GM10266 (cell line): ENCODE measurements at regions not wholly inside any gene's neighbourhood (a gene's known extent, or its start where the extent isn't known, plus 50 kb on each side); places are given as distances from the start of the nearest gene placed in this dataset.
"Not testable (repeated sequence)": the region's sequence is repeated elsewhere in the genome, so short reads cannot be mapped to it uniquely, and the experiment has no call there.

Experiments
- DNase-seq: peaks from one replicate; pipeline ENCODE4 v3.0.0; 2012; ENCODE audit errors: extremely low spot score
- TF ChIP-seq, protein P1 (sequence below): IDR thresholded peaks from 2 replicates; pipeline ENCODE4 v1.5.1; 2012; ENCODE audit warnings: mild to moderate bottlenecking, low read depth; ENCODE audit not compliant: control insufficient read depth, insufficient read depth; ENCODE audit errors: missing control alignments

DNA sequence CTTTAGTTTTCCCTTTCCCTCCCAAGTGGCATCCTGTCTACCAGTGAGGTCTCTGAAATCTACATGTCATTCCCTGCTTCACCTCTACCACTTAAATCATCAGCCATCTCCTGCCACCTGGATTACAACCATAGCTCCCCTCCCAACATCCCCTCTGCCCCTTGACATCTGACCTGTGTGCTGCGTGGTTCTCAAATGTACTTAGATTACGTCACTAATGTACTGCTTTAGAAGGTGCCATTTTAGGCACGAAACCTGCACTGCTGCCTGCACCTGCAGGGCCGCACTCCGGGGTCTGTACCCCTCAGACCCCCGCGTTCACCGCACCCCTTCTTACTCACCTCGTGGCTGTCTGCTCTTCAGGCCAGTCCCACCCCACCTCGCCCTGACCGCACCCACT is 395.1 kb upstream of the MYT1L start:
- DNase-seq, result no peak
- TF ChIP-seq, protein P1, sequence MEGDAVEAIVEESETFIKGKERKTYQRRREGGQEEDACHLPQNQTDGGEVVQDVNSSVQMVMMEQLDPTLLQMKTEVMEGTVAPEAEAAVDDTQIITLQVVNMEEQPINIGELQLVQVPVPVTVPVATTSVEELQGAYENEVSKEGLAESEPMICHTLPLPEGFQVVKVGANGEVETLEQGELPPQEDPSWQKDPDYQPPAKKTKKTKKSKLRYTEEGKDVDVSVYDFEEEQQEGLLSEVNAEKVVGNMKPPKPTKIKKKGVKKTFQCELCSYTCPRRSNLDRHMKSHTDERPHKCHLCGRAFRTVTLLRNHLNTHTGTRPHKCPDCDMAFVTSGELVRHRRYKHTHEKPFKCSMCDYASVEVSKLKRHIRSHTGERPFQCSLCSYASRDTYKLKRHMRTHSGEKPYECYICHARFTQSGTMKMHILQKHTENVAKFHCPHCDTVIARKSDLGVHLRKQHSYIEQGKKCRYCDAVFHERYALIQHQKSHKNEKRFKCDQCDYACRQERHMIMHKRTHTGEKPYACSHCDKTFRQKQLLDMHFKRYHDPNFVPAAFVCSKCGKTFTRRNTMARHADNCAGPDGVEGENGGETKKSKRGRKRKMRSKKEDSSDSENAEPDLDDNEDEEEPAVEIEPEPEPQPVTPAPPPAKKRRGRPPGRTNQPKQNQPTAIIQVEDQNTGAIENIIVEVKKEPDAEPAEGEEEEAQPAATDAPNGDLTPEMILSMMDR, result no peak

DNA sequence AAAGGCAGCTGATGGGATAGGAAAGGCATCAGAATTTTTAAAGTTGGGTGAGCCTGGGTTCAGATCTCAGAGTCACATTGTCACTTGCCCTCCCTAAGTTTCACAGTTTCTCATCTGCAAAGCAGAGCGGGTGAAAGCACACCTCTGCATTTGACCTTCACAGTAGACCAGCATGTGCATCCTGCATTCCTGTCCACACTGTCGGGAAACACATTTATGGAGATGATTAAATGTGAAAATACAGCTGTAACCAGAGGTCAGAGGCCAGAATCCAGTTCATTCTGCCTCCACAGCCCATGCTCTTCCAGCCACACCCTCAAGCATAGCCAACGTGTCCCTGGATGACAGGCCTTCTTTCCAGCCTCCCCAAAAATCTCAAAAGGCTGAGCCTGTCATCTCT is 392.0 kb upstream of the MYT1L start:
- no peak for DNase-seq
- TF ChIP-seq, protein P1, result no peak

DNA sequence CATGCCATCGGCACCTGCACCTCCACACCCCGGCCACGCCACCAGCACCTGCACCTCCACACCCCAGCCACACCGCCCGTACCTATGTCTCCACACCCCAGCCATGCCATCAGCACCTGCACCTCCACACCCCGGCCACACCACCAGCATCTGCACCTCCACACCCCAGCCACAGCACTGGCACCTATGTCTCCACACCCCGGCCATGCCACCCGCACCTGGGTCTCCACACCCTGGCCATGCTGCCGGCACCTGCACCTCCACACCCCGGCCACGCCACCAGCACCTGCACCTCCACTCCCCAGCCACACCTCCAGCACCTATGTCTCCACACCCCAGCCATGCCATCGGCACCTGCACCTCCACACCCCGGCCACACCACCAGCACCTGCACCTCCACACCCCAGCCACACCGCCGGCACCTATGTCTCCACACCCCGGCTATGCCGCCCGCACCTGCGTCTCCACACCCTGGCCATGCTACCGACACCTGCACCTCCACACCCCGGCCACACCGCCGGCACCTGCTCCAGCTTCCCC is 390.3 kb upstream of the MYT1L start:
- TF ChIP-seq, protein P1, result no peak
- no peak for DNase-seq

DNA sequence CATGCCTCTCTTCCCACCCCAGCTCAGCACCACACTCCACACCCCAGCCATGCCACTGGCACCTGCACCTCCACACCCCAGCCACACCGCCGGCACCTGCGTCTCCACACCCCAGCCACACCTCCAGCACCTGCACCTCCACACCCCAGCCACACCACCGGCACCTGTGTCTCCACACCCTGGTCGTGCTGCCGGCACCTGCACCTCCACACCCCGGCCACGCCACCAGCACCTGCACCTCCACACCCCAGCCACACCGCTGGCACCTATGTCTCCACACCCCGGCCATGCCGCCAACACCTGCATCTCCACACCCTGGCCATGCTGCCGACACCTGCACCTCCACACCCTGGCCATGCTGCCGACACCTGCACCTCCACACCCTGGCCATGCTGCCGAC is 389.7 kb upstream of the MYT1L start:
- DNase-seq, result not testable (repeated sequence)

DNA sequence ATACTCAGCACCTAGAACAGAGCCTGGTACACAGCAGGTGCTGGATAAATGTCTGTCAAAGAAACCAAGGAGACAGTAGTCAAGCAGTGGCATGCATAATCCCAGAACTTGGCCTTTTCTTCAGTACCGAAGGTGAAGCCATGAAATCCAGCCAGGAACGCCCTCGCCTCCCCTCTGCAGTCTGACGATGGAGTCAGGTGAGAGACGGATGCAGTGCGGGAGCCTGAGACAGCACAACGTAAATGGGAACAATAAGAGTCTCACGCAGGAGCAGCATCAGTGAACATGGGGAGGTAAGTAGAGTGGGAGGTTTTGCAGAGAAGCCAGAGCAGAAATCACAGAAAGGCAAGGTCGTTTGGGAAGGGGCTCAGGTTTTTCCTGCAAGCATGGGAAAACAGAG is 389.3 kb upstream of the MYT1L start:
- no peak for DNase-seq
- TF ChIP-seq, protein P1, result no peak

DNA sequence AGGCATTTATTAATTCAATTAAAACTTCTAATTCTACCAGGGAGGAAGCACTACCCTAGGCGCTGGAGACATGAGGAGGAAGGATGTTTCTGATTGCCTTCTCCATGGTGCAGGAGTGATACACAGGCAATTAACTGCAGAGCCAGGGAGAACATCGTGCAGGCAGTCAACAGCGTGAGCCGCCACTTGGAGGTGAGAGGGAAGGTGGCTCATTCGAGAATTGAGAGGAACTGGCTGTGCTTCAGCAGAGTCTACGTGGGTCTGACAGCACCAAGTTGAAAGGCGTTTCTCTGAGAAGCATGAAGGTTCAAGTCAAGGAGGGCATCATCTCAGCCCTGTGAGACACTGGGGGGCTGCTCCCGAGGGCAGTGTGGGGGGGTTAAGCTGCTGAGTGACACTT is 388.7 kb upstream of the MYT1L start:
- TF ChIP-seq, protein P1, result no peak
- DNase-seq, result no peak

DNA sequence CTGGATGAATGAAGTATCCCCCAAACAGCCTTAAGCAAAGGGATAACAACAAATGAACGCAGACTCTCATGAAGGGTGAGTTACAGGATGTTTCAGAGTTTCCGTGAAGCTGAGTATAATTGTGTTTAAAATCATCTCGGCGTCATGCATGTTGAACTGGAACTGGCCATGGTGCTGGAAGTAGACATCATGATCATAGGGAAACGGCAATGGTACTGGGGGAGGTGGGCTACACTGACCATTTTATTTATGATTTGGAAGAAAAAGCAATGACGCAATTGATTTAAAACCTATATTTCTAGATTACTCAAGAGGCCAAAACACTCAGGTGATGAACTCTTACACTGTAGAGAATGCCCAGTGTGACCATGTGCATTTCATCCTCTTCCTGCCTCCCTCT is 387.9 kb upstream of the MYT1L start:
- DNase-seq, result no peak

More for the DNA sequence above, 387.9 kb upstream of the MYT1L start:
- TF ChIP-seq, protein P1, result no peak
